Liver (tissue), 3 donors: ENCODE measurements at regions not wholly inside any gene's neighbourhood (a gene's known extent, or its start where the extent isn't known, plus 50 kb on each side); places are given as distances from the start of the nearest gene placed in this dataset.

Experiments
- NR2F2 ChIP-seq: IDR thresholded peaks from 2 replicates; pipeline ENCODE4 v1.6.1; 2016; ENCODE audit warnings: antibody characterized with exemption
- RAD21 ChIP-seq, 2 donors: IDR thresholded peaks; 2 replicates each; pipeline ENCODE4 v1.6.1; 2016; ENCODE audit warnings: antibody characterized with exemption in 2 of 2, mild to moderate bottlenecking in 2 of 2
- TF ChIP-seq, protein P1 (sequence below): fragments of 150-350 bp; IDR thresholded peaks from 2 replicates; pipeline ENCODE4 v1.5.1; 2017; ENCODE audit warnings: improper control_type of control experiment, low read depth, low read length; ENCODE audit not compliant: missing input control
- donor health status: healthy.
- donor health status: healthy.

DNA sequence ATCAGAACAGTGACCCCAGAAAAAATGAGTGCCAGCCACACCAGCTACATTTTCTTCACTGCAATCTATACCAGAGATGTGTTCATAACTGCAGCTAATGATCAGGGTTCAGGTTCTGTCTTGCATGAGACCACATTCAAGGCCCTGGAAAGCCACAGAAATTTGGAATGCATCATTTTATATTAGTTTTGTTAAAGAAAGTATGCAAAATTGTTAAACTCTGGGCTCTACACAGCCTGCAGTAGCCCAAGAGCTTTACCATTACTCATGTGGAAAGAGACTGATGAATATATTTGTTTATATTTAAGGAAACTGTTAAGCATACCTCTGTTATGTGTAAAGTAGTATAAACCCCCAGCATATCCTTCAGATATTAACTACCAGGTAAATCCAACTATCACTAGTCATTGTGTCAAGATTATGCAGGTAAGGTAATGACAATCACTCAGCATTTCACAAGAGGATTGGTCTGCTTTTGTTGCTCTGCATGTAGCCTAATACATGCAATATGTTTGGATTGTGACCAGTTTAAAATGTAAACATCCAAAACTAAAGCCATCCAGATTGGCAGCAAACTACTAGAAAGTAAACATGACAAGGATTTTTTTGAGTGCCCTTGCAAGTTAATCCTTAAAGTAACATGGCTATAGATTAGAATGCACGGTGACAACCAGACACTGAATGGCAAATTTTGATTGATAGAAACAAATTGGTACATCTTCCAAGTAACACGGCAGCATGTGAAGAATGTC is 429.1 kb upstream of the ARGLU1 start:
- no peak for TF ChIP-seq RAD21 (IDR thresholded peaks at IDR 0.05)
- TF ChIP-seq, protein P1, sequence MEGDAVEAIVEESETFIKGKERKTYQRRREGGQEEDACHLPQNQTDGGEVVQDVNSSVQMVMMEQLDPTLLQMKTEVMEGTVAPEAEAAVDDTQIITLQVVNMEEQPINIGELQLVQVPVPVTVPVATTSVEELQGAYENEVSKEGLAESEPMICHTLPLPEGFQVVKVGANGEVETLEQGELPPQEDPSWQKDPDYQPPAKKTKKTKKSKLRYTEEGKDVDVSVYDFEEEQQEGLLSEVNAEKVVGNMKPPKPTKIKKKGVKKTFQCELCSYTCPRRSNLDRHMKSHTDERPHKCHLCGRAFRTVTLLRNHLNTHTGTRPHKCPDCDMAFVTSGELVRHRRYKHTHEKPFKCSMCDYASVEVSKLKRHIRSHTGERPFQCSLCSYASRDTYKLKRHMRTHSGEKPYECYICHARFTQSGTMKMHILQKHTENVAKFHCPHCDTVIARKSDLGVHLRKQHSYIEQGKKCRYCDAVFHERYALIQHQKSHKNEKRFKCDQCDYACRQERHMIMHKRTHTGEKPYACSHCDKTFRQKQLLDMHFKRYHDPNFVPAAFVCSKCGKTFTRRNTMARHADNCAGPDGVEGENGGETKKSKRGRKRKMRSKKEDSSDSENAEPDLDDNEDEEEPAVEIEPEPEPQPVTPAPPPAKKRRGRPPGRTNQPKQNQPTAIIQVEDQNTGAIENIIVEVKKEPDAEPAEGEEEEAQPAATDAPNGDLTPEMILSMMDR: no peak
- no peak for TF ChIP-seq NR2F2
